SK-N-SH (cell line): ENCODE measurements at regions not wholly inside any gene's neighbourhood (a gene's known extent, or its start where the extent isn't known, plus 50 kb on each side); places are given as distances from the start of the nearest gene placed in this dataset.

ENCODE experiments used
- CTCF ChIA-PET: fragments of 300-600, 350-600 bp; formaldehyde crosslinking; extraction: SDS; loops from one replicate; lab custom pipeline; 2021; lab: Yijun Ruan, JAX
- POLR2A ChIA-PET: fragments of 350-600 bp; sonication (Branson Sonifier 250); formaldehyde crosslinking; extraction: SDS; loops from one replicate; lab custom pipeline; 2020; ENCODE audit warnings: antibody characterized with exemption, inconsistent platforms; lab: Yijun Ruan, JAX
- DNase-seq: peaks from one replicate; pipeline ENCODE4 v3.0.0; 2012
- H2AFZ ChIP-seq: fragments of 200-600 bp; sonication (generic); 2 replicates; pipeline ENCODE4 v1.8.1; 2016; ENCODE audit warnings: antibody characterized with exemption, mild to moderate bottlenecking, low read depth
- H3F3A ChIP-seq: fragments of 200-600 bp; sonication (generic); replicated peaks from 2 replicates; pipeline ENCODE3; 2016; ENCODE audit warnings: antibody characterized with exemption, mild to moderate bottlenecking; ENCODE audit not compliant: insufficient read depth
- H3K27ac ChIP-seq, 2 experiments: fragments of 200-500 bp in 1 of 2; fragments of 200-600 bp in 1 of 2; sonication (Bioruptor generic) in 1 of 2; sonication (generic), shearing (Covaris generic) in 1 of 2; 2 replicates each; pipeline versions ENCODE4 v1.5.1 to v1.6.1; 2014 to 2016; ENCODE audit warnings: low read depth in 2 of 2, inconsistent platforms in 1 of 2, low read length in 1 of 2, mild to moderate bottlenecking in 1 of 2, mixed read lengths in 1 of 2
- H3K27me3 ChIP-seq: fragments of 200-600 bp; sonication (generic), shearing (Covaris generic); 2 replicates; pipeline ENCODE4 v1.6.1; 2016; ENCODE audit warnings: mixed run types; ENCODE audit not compliant: insufficient read depth
- H3K36me3 ChIP-seq, 2 experiments: fragments of 200-500 bp in 1 of 2; fragments of 200-600 bp in 1 of 2; sonication (Bioruptor generic) in 1 of 2; sonication (generic) in 1 of 2; replicated peaks in 1 of 2; 2 replicates each; pipeline versions ENCODE3 to v1.5.1; 2014 to 2016; ENCODE audit warnings: low read length in 1 of 2, mild to moderate bottlenecking in 1 of 2; ENCODE audit not compliant: insufficient read depth in 2 of 2, control insufficient read depth in 1 of 2
- H3K4me1 ChIP-seq, 2 experiments: fragments of 200-500 bp in 1 of 2; fragments of 200-600 bp in 1 of 2; sonication (Bioruptor generic) in 1 of 2; sonication (generic), shearing (Covaris generic) in 1 of 2; 2 replicates each; pipeline versions ENCODE4 v1.5.1 to v1.6.1; 2014 to 2016; ENCODE audit warnings: low read depth in 1 of 2, low read length in 1 of 2, mixed run types in 1 of 2; ENCODE audit not compliant: insufficient read depth in 2 of 2, control insufficient read depth in 1 of 2
- H3K4me2 ChIP-seq: fragments of 200-600 bp; sonication (generic), shearing (Covaris generic); 2 replicates; pipeline ENCODE4 v1.6.1; 2017; ENCODE audit warnings: mixed run types
- H3K4me3 ChIP-seq, 2 experiments: fragments of 200-500 bp in 1 of 2; fragments of 200-600 bp in 1 of 2; sonication (Bioruptor generic) in 1 of 2; sonication (generic), shearing (Covaris generic) in 1 of 2; 2 replicates each; pipeline versions ENCODE4 v1.5.1 to v1.8.1; 2014 to 2016; ENCODE audit warnings: low read depth in 2 of 2, inconsistent platforms in 1 of 2, low read length in 1 of 2, mild to moderate bottlenecking in 1 of 2, mixed read lengths in 1 of 2, moderate library complexity in 1 of 2
- H3K79me2 ChIP-seq: fragments of 200-600 bp; sonication (generic); 2 replicates; pipeline ENCODE4 v1.8.1; 2017; ENCODE audit warnings: mild to moderate bottlenecking; ENCODE audit not compliant: insufficient read depth
- H3K9ac ChIP-seq: fragments of 200-600 bp; sonication (generic); 2 replicates; pipeline ENCODE4 v1.6.1; 2017; ENCODE audit warnings: mixed run types
- H3K9me2 ChIP-seq: fragments of 200-600 bp; sonication (generic); 2 replicates; pipeline ENCODE4 v1.6.1; 2017; ENCODE audit warnings: mixed run types
- H3K9me3 ChIP-seq: fragments of 200-600 bp; sonication (generic); 2 replicates; pipeline ENCODE4 v1.6.1; 2017; ENCODE audit warnings: mixed run types, mild to moderate bottlenecking, moderate library complexity
- H4K20me1 ChIP-seq: fragments of 200-600 bp; sonication (generic); 2 replicates; pipeline ENCODE4 v1.6.1; 2017; ENCODE audit warnings: mild to moderate bottlenecking, mixed run types; ENCODE audit not compliant: insufficient read depth
- CHD2 ChIP-seq: fragments of 150-350 bp; IDR thresholded peaks from 2 replicates; pipeline ENCODE4 v1.6.1; 2018; ENCODE audit warnings: low read length; ENCODE audit not compliant: partially characterized antibody
- ELF1 ChIP-seq: IDR thresholded peaks from 2 replicates; pipeline ENCODE4 v1.4.0; 2012
- EP300 ChIP-seq, 2 experiments: IDR thresholded peaks; 2 replicates each; pipeline versions ENCODE4 v1.4.0 to v1.6.1; 2012; ENCODE audit warnings: borderline replicate concordance in 1 of 2, low read depth in 1 of 2, low read length in 1 of 2
- EZH2phosphoT487 ChIP-seq: fragments of 200-600 bp; sonication (generic); IDR thresholded peaks from 2 replicates; pipeline ENCODE4 v1.6.1; 2017; ENCODE audit warnings: low read depth, mixed run types, mild to moderate bottlenecking, antibody characterized with exemption, moderate library complexity, borderline replicate concordance
- FOXJ3 ChIP-seq: sonication (generic); formaldehyde crosslinking; IDR thresholded peaks from 2 replicates; pipeline ENCODE4 v1.5.1; 2020; ENCODE audit warnings: mild to moderate bottlenecking, missing genetic modification reagents
- FOXM1 ChIP-seq: IDR thresholded peaks from 2 replicates; pipeline ENCODE4 v1.4.0; 2012; ENCODE audit warnings: low read depth, mild to moderate bottlenecking
- GABPA ChIP-seq: IDR thresholded peaks from 2 replicates; pipeline ENCODE4 v1.4.0; 2012; ENCODE audit warnings: low read depth, mild to moderate bottlenecking
- GATA2 ChIP-seq: sonication (generic); formaldehyde crosslinking; IDR thresholded peaks from 2 replicates; pipeline ENCODE4 v1.5.0; 2020; ENCODE audit warnings: mild to moderate bottlenecking, missing genetic modification reagents
- JUND ChIP-seq: IDR thresholded peaks from 2 replicates; pipeline ENCODE4 v1.4.0; 2012
- MXI1 ChIP-seq: IDR thresholded peaks from 2 replicates; pipeline ENCODE4 v1.6.1; 2012; ENCODE audit warnings: mild to moderate bottlenecking, low read depth, low read length, improper control_type of control experiment
- NFIC ChIP-seq: IDR thresholded peaks from 2 replicates; pipeline ENCODE4 v1.4.0; 2012; ENCODE audit warnings: borderline replicate concordance
- NRF1 ChIP-seq: IDR thresholded peaks from 2 replicates; pipeline ENCODE4 v1.6.1; 2012; ENCODE audit warnings: low read depth, mild to moderate bottlenecking, low read length
- POLR2AphosphoS5 ChIP-seq: IDR thresholded peaks from 2 replicates; pipeline ENCODE4 v1.6.1; 2012; ENCODE audit warnings: low read depth, low read length
- RAD21 ChIP-seq: IDR thresholded peaks from 2 replicates; pipeline ENCODE4 v1.6.1; 2012; ENCODE audit warnings: mild to moderate bottlenecking, low read length
- RCOR1 ChIP-seq: fragments of 150-350 bp; IDR thresholded peaks from 2 replicates; pipeline ENCODE4 v1.6.1; 2017; ENCODE audit warnings: antibody characterized with exemption, low read length
- TAF1 ChIP-seq: IDR thresholded peaks from 2 replicates; pipeline ENCODE4 v1.6.1; 2012; ENCODE audit warnings: low read depth, mild to moderate bottlenecking, low read length, moderate library complexity, borderline replicate concordance
- TCF12 ChIP-seq: IDR thresholded peaks from 2 replicates; pipeline ENCODE4 v1.4.0; 2012
- WGBS: methylation state at CpG from one replicate; pipeline ENCODE4 v1.1.6; 2017; ENCODE audit warnings: low lambda C conversion rate; 5-methylcytosine and 5-hydroxymethylcytosine counted together
- TF ChIP-seq, protein P1 (sequence below): fragments of 150-350 bp; IDR thresholded peaks from 2 replicates; pipeline ENCODE4 v1.6.1; 2017; ENCODE audit warnings: antibody characterized with exemption, low read length, low read depth, borderline replicate concordance
- TF ChIP-seq, protein P2 (sequence below): fragments of 150-350 bp; IDR thresholded peaks from 2 replicates; pipeline ENCODE4 v1.6.1; 2016; ENCODE audit warnings: mild to moderate bottlenecking, low read depth, low read length
- TF ChIP-seq, protein P3 (sequence below): IDR thresholded peaks from 2 replicates; pipeline ENCODE4; 2012

DNA sequence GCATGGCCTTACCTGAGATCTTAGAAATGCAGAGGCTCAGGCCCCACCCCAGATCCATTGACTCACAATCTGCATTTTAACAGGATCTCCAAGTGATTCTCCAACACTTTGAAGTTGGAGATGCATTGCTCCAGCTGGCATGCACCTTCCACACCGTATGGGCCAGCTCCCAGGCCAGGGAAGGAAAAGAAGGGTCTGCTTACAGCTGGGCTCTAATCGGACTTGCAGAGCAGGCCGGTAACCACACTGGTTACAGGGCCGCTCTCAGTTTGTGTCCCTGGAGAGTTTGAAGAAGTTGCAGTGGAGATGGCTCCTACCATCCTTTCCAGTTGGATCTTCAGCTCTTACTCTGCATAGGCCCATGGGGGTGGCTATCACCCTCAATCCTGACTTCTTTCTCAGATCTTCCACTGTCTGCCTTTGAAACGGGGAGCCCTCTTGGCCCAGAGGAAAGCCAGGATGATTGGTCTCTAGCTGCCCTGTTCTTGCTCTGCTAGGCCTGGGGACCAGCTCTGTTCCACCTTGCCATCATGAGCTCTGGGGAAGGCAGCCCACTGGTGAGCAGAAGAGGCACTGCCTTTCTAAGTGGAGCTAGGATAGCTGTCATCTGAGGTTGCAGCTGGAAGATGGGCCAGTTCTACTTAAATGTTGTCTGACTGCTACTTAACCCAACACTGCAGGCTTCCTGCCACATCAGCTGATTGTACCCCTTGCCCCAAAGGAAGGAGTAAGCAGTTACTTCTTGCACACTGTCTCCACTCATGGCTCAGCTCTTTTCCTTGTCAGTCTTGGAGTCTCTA, 105.6 kb upstream of the NAV2 start:
- Histone ChIP-seq H3K9me3 (peaks cover 8% of the 10 kb centered on the region; the same call in 1 of the 2 replicates), H3F3A (peaks cover 22% of the 10 kb centered on the region), H3K27me3 (no peaks in the 10 kb centered on the region), H4K20me1 (peaks cover 61% of the 10 kb centered on the region), H3K9ac (no peak overlapping the region), H3K4me1 (peaks cover 0 to 15% of the 10 kb centered on the region in 2 experiments; a peak in 1 of 4 replicates), H3K4me2 (no peak overlapping the region), H3K4me3 (no peak overlapping the region), H3K9me2 (no peaks in the 10 kb centered on the region), H3K79me2 (peaks cover 100% of the 10 kb centered on the region), H3K36me3 (peaks cover 8 to 60% of the 10 kb centered on the region in 2 experiments), H3K27ac (no peak overlapping the region), H2AFZ (no peak overlapping the region)
- 85% methylated on average over 4 of the region's 5 CpGs for WGBS
- ChIA-PET CTCF (interaction anchor here (0.6 to 1.9 kb wide), 8 partner anchors 9 to 135 kb away, joined by 3 to 5 read pairs (median 4); no protein-coding TSS in a partner anchor), POLR2A (interaction anchor here (0.6 to 1.7 kb wide), 3 partner anchors 9 to 476 kb away, joined by 4 to 7 read pairs (median 6); no protein-coding TSS in a partner anchor)
- DNase-seq: no peak
- no peak for TF ChIP-seq GABPA
- TF ChIP-seq TCF12: no peak

DNA sequence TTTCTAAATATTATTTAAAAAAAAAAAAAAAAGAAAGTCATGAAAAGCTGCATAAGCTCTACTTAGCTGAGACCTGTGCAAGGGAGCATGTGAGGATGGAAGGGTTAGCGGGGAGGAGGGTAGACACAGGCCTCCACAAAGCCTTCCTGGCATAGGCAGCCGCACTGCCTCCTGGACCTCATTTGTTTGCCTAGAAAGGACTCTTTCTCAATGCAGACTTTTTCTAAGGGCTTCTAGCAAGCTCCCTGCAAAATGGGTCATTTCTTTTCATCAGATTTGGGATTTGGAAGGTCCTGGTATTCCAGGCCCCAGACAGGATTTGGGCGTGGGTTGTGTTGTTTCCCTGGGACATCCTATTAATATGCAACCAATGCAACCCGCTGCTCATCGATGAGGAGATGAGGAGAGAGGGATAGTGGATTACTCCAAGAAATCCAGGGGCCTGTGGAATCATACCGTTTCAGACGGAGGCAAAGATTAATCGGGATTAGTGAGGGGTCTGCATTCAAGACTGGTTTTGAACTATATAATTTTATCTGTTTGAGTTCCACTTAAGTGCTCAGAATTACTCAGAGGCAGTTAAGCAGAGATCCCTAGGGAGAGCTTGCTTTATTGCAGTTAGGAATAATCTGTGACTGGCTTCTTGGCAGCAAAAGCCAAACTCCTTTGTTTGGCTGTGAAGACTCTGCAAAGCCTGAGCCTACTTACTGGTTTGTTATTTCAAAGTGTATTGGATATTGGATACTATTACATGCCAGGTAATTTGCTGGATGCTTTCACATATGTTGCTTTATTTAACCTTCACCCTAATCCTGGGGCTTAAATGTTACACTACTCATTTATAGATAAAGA, 106.9 kb upstream of the NAV2 start:
- Histone ChIP-seq H3K4me2 (no peak overlapping the region), H3K79me2 (peaks cover 100% of the 10 kb centered on the region)
- POLR2A ChIA-PET: interaction anchor here (0.6 to 0.7 kb wide), 1 partner anchor 10 kb away, joined by 3 read pairs; no protein-coding TSS in a partner anchor

More for the DNA sequence above, 106.9 kb upstream of the NAV2 start:
- H3K9me3 ChIP-seq: 0 out of 2 replicates have a peak, but pooled peaks cover 4% of the 10 kb centered on the region
- H3K4me3 ChIP-seq: no peak overlapping the region
- H4K20me1 ChIP-seq: peaks cover 64% of the 10 kb centered on the region
- H3K4me1 ChIP-seq: peaks cover 0 to 20% of the 10 kb centered on the region in 2 experiments; a peak in 1 of 4 replicates
- no peak overlapping the region for H3K27ac ChIP-seq
- peaks cover 19% of the 10 kb centered on the region for H3F3A ChIP-seq
- DNase-seq: no peak
- H3K36me3 ChIP-seq: peaks cover 8 to 49% of the 10 kb centered on the region in 2 experiments
- WGBS: 92% methylated on average over 8 of the region's 8 CpGs
- H3K27me3 ChIP-seq: no peaks in the 10 kb centered on the region
- no peak for TF ChIP-seq EZH2phosphoT487
- no peak for TF ChIP-seq NFIC
- TF ChIP-seq FOXM1: no peak
- no peak for TF ChIP-seq JUND
- TF ChIP-seq EP300 (IDR thresholded peaks at IDR 0.05; ENCODE audit: borderline replicate concordance in 1 of 2, low read depth in 1 of 2, low read length in 1 of 2): no peak
- TF ChIP-seq, protein P1, sequence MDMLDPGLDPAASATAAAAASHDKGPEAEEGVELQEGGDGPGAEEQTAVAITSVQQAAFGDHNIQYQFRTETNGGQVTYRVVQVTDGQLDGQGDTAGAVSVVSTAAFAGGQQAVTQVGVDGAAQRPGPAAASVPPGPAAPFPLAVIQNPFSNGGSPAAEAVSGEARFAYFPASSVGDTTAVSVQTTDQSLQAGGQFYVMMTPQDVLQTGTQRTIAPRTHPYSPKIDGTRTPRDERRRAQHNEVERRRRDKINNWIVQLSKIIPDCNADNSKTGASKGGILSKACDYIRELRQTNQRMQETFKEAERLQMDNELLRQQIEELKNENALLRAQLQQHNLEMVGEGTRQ: no peak
- TF ChIP-seq, protein P2, sequence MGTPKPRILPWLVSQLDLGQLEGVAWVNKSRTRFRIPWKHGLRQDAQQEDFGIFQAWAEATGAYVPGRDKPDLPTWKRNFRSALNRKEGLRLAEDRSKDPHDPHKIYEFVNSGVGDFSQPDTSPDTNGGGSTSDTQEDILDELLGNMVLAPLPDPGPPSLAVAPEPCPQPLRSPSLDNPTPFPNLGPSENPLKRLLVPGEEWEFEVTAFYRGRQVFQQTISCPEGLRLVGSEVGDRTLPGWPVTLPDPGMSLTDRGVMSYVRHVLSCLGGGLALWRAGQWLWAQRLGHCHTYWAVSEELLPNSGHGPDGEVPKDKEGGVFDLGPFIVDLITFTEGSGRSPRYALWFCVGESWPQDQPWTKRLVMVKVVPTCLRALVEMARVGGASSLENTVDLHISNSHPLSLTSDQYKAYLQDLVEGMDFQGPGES: no peak
- TF ChIP-seq CHD2: no peak
- no peak for TF ChIP-seq NRF1
- no peak for TF ChIP-seq MXI1
- TF ChIP-seq TCF12: no peak
- no peak for TF ChIP-seq FOXJ3
- no peak for TF ChIP-seq GATA2 (CRISPR knock-in tag)
- TF ChIP-seq, protein P3, sequence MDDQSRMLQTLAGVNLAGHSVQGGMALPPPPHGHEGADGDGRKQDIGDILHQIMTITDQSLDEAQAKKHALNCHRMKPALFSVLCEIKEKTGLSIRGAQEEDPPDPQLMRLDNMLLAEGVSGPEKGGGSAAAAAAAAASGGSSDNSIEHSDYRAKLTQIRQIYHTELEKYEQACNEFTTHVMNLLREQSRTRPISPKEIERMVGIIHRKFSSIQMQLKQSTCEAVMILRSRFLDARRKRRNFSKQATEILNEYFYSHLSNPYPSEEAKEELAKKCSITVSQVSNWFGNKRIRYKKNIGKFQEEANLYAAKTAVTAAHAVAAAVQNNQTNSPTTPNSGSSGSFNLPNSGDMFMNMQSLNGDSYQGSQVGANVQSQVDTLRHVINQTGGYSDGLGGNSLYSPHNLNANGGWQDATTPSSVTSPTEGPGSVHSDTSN: no peak
- no peak for TF ChIP-seq RCOR1
- no peak for TF ChIP-seq POLR2AphosphoS5
- TF ChIP-seq RAD21: no peak
- no peak for TF ChIP-seq TAF1
- TF ChIP-seq ELF1: no peak
- H2AFZ ChIP-seq: no peak overlapping the region
- CTCF ChIA-PET: interaction anchor here (0.6 to 1.6 kb wide), 7 partner anchors 8 to 1280 kb away, joined by 3 to 5 read pairs (median 3); no protein-coding TSS in a partner anchor
- no peaks in the 10 kb centered on the region for H3K9me2 ChIP-seq
- no peak overlapping the region for H3K9ac ChIP-seq
